ENCODE measurements at regions not wholly inside any gene's neighbourhood (a gene's known extent, or its start where the extent isn't known, plus 50 kb on each side); places are given as distances from the start of the nearest gene placed in this dataset.

DNA sequence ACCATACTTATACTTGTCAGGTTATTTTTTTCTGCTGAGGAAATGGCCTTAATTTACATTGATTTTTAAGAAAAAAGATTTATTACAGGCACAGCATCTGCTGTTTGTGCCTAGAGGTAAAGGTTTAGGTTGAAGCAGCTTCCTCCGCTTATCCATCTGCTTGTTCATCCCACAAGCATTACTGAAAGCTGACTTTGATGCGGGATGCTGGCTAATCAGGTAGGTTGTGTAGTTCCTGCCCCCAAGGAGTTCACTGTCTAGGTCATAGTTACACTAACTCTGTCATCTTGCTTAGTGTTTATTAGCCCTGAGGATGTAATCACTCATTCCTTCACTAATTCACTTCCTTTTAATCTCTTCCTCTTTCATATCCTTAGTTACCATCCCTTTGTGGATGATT is 377.7 kb upstream of the KAZN start:
- POLR2A ChIA-PET = no interaction called here

DNA sequence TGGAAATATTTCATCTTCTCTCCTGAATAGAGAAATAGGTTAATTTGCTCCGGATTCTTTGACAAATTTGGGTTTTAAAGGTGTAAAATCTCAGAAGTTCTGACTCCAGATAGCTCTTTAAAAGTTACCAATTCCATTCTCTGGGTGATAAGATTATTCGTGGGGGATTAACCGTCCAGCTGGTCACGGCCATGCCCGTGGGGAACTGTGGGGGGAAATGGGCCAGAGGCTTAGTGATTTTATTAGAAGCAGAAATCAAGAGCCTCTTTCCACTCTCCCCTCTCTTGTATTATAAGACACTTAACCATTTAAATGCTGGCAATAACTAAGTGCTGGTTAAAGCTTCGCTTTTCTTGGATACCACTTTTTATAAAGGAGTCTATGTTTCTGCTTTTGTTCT is 376.4 kb upstream of the KAZN start:
- ChIA-PET CTCF (no interaction called here), POLR2A (no interaction called here)
- TF ChIP-seq, protein P1, sequence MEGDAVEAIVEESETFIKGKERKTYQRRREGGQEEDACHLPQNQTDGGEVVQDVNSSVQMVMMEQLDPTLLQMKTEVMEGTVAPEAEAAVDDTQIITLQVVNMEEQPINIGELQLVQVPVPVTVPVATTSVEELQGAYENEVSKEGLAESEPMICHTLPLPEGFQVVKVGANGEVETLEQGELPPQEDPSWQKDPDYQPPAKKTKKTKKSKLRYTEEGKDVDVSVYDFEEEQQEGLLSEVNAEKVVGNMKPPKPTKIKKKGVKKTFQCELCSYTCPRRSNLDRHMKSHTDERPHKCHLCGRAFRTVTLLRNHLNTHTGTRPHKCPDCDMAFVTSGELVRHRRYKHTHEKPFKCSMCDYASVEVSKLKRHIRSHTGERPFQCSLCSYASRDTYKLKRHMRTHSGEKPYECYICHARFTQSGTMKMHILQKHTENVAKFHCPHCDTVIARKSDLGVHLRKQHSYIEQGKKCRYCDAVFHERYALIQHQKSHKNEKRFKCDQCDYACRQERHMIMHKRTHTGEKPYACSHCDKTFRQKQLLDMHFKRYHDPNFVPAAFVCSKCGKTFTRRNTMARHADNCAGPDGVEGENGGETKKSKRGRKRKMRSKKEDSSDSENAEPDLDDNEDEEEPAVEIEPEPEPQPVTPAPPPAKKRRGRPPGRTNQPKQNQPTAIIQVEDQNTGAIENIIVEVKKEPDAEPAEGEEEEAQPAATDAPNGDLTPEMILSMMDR (IDR thresholded peaks at IDR 0.05; ENCODE audit: insufficient read depth, low read length, missing control alignments) = no peak
- DNase-seq (ENCODE audit: low read depth, low spot score) = no peak
- H3K4me3 ChIP-seq (ENCODE audit: low read depth, low read length) = no peak overlapping the region

More for the DNA sequence above, 377.7 kb upstream of the KAZN start:
- no peak overlapping the region for H3K4me3 ChIP-seq (ENCODE audit: low read depth, low read length)
- CTCF ChIA-PET = no interaction called here
- no peak for DNase-seq (ENCODE audit: low read depth, low spot score)
- TF ChIP-seq, protein P1 (IDR thresholded peaks at IDR 0.05; ENCODE audit: insufficient read depth, low read length, missing control alignments) = no peak

DNA sequence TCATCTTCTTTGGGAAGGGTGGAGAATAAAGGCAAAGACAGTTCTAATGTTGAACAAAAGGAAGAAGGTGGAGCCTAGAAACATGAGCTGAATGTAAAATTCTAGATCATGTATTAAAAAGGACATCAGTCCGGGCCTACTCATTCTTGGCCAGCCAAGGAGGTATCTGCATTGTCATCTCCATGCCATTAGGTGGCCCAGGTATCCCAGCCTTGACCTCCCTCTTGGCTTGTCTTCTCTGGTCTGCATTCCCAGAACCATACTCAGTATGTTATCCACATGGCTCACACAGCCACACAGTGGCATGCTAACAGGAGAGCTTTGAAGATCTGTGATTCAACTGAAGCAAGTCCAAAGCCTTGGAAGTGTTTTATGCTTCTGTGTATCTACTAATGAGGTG is 369.8 kb upstream of the KAZN start:
- CTCF ChIA-PET = no interaction called here
- TF ChIP-seq, protein P1 (IDR thresholded peaks at IDR 0.05; ENCODE audit: insufficient read depth, low read length, missing control alignments) = no peak
- POLR2A ChIA-PET = no interaction called here
- H3K4me3 ChIP-seq (ENCODE audit: low read depth, low read length) = no peak overlapping the region
- no peak for DNase-seq (ENCODE audit: low read depth, low spot score)

DNA sequence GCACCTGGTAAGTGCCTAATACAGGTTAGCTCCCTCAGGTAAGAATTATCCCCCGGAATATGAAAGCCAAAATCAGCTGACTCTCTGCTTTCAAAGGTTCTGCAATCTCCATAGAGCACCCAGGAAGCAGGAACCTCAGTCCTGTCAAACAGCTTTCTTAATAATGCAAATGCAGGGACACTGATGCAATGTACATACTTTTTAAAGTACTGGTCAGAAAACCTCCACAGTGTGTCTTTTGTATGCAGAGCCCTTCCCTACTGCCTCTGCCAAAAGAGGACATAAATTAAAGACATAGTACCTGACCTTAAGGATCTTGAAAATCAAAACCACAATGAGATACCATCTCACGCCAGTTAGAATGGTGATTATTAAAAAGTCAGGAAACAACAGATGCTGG is 365.0 kb upstream of the KAZN start:
- TF ChIP-seq, protein P1 (IDR thresholded peaks at IDR 0.05; ENCODE audit: insufficient read depth, low read length, missing control alignments) = no peak
- DNase-seq (ENCODE audit: low read depth, low spot score) = no peak
- no peak overlapping the region for H3K4me3 ChIP-seq (ENCODE audit: low read depth, low read length)
- CTCF ChIA-PET = no interaction called here
- POLR2A ChIA-PET = no interaction called here

DNA sequence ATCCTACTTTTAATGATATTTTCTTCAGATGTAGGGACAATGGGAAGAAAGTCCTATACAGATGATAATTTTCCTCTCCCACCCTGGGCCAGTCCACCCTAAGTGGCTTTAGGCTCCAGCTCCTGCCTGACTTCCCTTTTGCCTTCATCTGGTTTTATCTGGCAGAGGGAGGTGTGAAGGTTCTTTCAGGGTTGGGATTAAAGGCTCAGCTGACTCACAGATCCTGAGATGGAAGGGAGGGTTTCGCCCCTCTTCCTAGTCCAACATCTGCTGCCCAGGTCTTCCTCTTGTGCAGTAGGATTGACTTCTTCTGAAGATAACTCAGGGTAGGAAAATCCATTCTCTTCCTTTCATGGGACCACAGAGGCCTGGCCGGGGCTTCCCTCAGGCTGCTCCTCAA is 362.4 kb upstream of the KAZN start:
- no peak overlapping the region for H3K4me3 ChIP-seq (ENCODE audit: low read depth, low read length)
- CTCF ChIA-PET = no interaction called here
- no peak for DNase-seq (ENCODE audit: low read depth, low spot score)
- TF ChIP-seq, protein P1 (IDR thresholded peaks at IDR 0.05; ENCODE audit: insufficient read depth, low read length, missing control alignments) = no peak
- POLR2A ChIA-PET = no interaction called here

DNA sequence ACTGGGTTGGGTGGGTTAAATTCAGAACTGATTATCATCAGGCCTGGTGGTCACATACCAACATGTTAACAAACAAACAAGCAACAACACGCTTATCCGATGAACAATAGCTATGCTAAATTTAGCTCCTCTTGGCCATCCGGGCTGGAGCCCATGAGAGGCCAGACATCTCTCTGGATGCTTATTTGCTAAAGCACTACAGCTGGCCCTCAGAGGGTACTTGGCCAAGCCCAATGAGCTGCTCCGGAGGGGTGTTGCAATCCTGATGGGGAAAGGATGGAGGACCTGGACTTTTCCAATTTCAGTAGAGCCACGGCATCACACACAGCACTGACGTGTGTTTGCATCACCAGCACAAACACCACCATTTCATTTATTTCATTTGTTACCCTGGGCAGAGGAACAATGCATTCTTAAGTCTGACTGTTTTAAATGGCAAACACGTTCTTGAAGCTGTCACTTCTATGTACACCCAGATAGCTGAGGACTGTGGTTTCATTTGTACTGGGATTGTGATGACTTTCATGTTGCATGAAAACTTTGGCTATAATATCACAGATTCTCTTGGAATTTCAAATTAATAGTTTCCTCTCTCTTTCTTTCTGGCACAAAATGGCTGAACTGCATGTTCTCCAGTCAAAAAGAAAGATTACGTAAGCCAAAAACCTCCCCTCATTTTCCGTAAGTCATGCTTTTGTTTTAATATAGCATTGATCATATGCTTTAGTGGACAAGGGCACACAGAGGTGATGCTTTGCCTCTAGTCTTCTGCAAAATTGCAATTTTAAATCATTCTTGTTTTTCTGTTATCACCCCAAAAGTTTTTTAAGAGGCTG is 359.8 kb upstream of the KAZN start:
- DNase-seq (ENCODE audit: low read depth, low spot score) = no peak

More for the DNA sequence above, 359.8 kb upstream of the KAZN start:
- H3K4me3 ChIP-seq (ENCODE audit: low read depth, low read length) = no peak overlapping the region
- TF ChIP-seq, protein P1 (IDR thresholded peaks at IDR 0.05; ENCODE audit: insufficient read depth, low read length, missing control alignments) = no peak
- POLR2A ChIA-PET = no interaction called here
- CTCF ChIA-PET = no interaction called here
